DND-41 (cell line): ENCODE measurements at regions not wholly inside any gene's neighbourhood (a gene's known extent, or its start where the extent isn't known, plus 50 kb on each side); places are given as distances from the start of the nearest gene placed in this dataset.

ENCODE experiments used
- ATAC-seq: fragments of 200-7000 bp; cut with Tn5 transposase; 3 replicates; pipeline ENCODE4 v1.9.1; 2021; ENCODE audit warnings: low read depth; ENCODE audit not compliant: insufficient read depth
- DNase-seq: peaks from one replicate; pipeline ENCODE4 v3.0.0-alpha.2; 2020
- H2AFZ ChIP-seq: 2 replicates; pipeline ENCODE4 v1.6.0; 2012; ENCODE audit warnings: low read depth, low read length
- H3K27ac ChIP-seq: 2 replicates; pipeline ENCODE4 v1.5.1; 2012; ENCODE audit warnings: low read length, inconsistent platforms
- H3K27me3 ChIP-seq: fragments of 200-600 bp; sonication (generic); 2 replicates; pipeline ENCODE4 v1.6.0; 2012; ENCODE audit warnings: low read length, mild to moderate bottlenecking, inconsistent platforms; ENCODE audit not compliant: insufficient read depth, poor library complexity
- H3K36me3 ChIP-seq: 2 replicates; pipeline ENCODE4 v1.5.1; 2012; ENCODE audit warnings: low read length, inconsistent platforms; ENCODE audit not compliant: insufficient read depth
- H3K4me1 ChIP-seq: 2 replicates; pipeline ENCODE4 v1.5.1; 2012; ENCODE audit warnings: mild to moderate bottlenecking, low read length; ENCODE audit not compliant: insufficient read depth
- H3K4me2 ChIP-seq: 2 replicates; pipeline ENCODE4 v1.6.0; 2012; ENCODE audit warnings: mild to moderate bottlenecking, moderate library complexity, low read length, inconsistent platforms; ENCODE audit not compliant: insufficient read depth
- H3K4me3 ChIP-seq, 2 experiments: fragments of 200-600 bp in 1 of 2; shearing (Covaris generic) in 1 of 2; 2 replicates each; pipeline ENCODE4 v1.5.1; 2012 to 2016; ENCODE audit warnings: inconsistent platforms in 2 of 2, low read length in 2 of 2, mild to moderate bottlenecking in 2 of 2, low read depth in 1 of 2, moderate library complexity in 1 of 2
- H3K79me2 ChIP-seq: 2 replicates; pipeline ENCODE4 v1.6.0; 2012; ENCODE audit warnings: low read length, inconsistent platforms; ENCODE audit not compliant: insufficient read depth
- H3K9ac ChIP-seq: 2 replicates; pipeline ENCODE4 v1.6.0; 2012; ENCODE audit warnings: low read depth, mild to moderate bottlenecking, inconsistent platforms, low read length, moderate library complexity
- H3K9me3 ChIP-seq: 2 replicates; pipeline ENCODE4 v1.5.1; 2012; ENCODE audit warnings: low read length, moderate library complexity, mild to moderate bottlenecking, inconsistent platforms; ENCODE audit not compliant: insufficient read depth, severe bottlenecking
- H4K20me1 ChIP-seq: 2 replicates; pipeline ENCODE4 v1.6.0; 2012; ENCODE audit warnings: low read length; ENCODE audit not compliant: insufficient read depth
- CTCF ChIP-seq: IDR thresholded peaks from 2 replicates; pipeline ENCODE4 v1.5.1; 2012; ENCODE audit warnings: borderline replicate concordance, low read length, moderate library complexity, mild to moderate bottlenecking; ENCODE audit not compliant: poor library complexity, severe bottlenecking; ENCODE audit errors: extremely low read depth
- EZH2 ChIP-seq: IDR thresholded peaks from 3 replicates; pipeline ENCODE4 v1.6.1; 2012; ENCODE audit warnings: borderline replicate concordance, low read depth, mild to moderate bottlenecking, moderate library complexity, low read length, inconsistent platforms; ENCODE audit not compliant: severe bottlenecking

- Histone ChIP-seq H3K9me3 (no peaks in the 10 kb centered on the region), H3K4me3 (no peak overlapping the region), H3K4me1 (no peaks in the 10 kb centered on the region), H3K79me2 (no peaks in the 10 kb centered on the region), H3K9ac (no peak overlapping the region), H3K27ac (no peak overlapping the region), H3K36me3 (no peaks in the 10 kb centered on the region), H4K20me1 (no peaks in the 10 kb centered on the region), H2AFZ (no peak overlapping the region), H3K27me3 (peaks cover 3% of the 10 kb centered on the region), H3K4me2 (no peak overlapping the region)
- no peak for TF ChIP-seq CTCF
- no peak for TF ChIP-seq EZH2
- DNase-seq = no peak
- ATAC-seq = no peak
Measured at GRCh38 chr11:121931121-121931520, 184.9 kb downstream of the BLID start.

GRCh38 chr11:121930004-121930965 is 185.7 kb downstream of the BLID start:
- H3K4me3 ChIP-seq = no peak overlapping the region
- H4K20me1 ChIP-seq = no peaks in the 10 kb centered on the region
- no peaks in the 10 kb centered on the region for H3K4me1 ChIP-seq
- TF ChIP-seq CTCF = no peak
- no peak for TF ChIP-seq EZH2
- H3K9me3 ChIP-seq = no peaks in the 10 kb centered on the region
- no peak overlapping the region for H3K9ac ChIP-seq
- DNase-seq (no peak), ATAC-seq (no peak)
- no peaks in the 10 kb centered on the region for H3K36me3 ChIP-seq
- no peak overlapping the region for H3K4me2 ChIP-seq
- no peak overlapping the region for H3K27ac ChIP-seq
- H2AFZ ChIP-seq = no peak overlapping the region
- H3K79me2 ChIP-seq = no peaks in the 10 kb centered on the region
- peaks cover 3% of the 10 kb centered on the region for H3K27me3 ChIP-seq

GRCh38 chr11:121929581-121929980 is 186.4 kb downstream of the BLID start:
- Histone ChIP-seq H3K27me3 (peaks cover 3% of the 10 kb centered on the region), H3K9ac (no peak overlapping the region), H3K79me2 (no peaks in the 10 kb centered on the region), H3K36me3 (no peaks in the 10 kb centered on the region), H4K20me1 (no peaks in the 10 kb centered on the region), H3K27ac (no peak overlapping the region), H3K9me3 (no peaks in the 10 kb centered on the region), H3K4me1 (no peaks in the 10 kb centered on the region), H3K4me3 (no peak overlapping the region), H2AFZ (no peak overlapping the region), H3K4me2 (no peak overlapping the region)
- no peak for ATAC-seq
- DNase-seq = no peak
- TF ChIP-seq EZH2 (no peak), CTCF (no peak)
